ENCODE measurements at regions not wholly inside any gene's neighbourhood (a gene's known extent, or its start where the extent isn't known, plus 50 kb on each side); places are given as distances from the start of the nearest gene placed in this dataset.
A peak's percentile ranks its signal among the peaks of the same experiment; 100 is the strongest.

DNA sequence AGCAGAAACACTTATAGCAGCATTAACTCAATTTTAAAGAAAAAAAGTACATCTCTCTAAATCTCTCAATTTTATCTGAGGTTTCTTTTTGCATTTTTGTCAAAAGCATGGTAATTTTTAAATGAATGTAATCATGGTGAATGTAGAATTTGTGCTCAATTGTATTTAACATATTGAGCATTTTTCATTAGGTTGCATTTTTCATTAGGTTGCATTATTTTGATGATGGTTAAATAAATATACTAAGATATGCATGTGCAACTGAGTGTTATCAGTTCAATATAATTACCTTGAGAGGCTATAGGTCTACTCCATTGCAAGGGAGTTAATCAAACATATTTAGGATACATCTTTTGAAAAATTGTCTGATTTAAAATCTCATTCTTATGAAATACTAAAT, 355.1 kb upstream of the SPTLC3 start:
- DNase-seq: no peak

DNA sequence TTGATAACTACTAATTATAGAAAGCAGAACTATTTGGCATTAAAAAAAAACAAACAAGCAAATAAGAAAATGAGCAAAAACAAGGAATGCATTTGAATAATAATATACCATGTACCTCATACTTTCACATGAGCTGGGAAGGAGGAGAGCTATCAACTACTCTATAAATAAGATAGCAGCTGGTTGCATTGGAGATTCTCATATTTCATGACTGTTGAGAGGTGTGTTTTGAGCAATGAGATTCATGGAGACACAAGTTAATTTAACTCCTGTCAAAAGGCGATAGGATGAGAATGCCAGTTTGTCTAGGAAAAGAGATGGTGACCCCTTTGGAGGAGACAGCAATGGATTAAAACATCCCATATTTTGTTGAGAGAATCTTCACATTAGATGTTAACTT, 348.8 kb upstream of the SPTLC3 start:
- no peak for DNase-seq

DNA sequence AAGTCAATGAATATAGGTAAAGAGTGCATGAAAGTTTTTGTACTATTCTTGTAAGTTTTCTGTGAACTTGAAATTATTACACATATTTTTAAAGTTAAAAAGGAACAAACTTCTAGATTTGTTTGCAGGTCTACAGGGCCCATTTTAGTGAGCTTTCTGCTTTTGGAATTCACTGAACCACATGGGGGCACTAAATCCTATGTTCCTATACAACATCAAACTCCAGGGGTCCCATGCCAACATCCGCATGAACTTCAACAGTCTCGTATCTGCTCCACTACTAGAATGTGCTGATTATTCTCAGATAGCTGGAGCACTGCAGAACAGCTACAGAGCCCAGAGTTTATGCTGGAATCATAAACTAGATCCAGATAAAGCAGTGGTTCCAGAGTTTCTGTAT, 347.9 kb upstream of the SPTLC3 start:
- peak; percentile 47 for DNase-seq

DNA sequence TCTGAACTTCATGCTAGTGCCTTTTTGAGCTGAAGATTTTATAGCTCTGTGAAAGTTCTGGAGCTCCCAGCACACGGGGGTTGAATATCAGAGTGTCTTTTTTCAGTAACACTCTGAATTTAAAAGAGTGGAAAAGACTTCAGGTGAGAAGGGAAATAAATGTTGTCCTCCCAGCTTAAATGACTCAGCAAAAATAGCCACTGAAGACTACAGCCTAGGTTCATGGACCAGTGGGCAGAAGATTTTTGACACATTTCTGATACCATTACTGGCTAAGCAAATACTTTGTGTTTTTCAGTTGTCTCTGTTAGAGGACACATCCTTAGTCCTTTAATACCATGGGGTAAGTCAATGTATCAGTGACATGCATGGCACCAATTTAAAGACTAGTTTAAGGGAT, 338.5 kb upstream of the SPTLC3 start:
- no peak for DNase-seq

DNA sequence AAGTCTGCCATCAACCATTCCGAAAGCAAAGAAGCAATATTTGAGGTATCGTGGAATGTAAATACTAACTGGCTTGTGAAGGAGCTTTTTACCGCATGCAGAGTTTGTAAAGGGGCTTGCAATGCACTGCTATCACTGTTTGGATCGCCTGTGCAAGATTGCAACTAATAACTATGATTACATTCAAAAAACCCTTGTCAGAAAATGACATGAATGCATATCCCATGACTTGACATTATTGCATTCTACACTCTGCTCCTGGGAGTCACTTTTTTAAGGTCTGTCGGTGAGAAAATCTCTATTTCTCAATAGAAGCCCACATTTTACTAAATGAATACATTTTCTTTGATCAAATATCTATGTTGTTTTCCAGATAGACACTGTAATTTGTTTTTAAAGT, 335.4 kb upstream of the SPTLC3 start:
- no peak for DNase-seq

DNA sequence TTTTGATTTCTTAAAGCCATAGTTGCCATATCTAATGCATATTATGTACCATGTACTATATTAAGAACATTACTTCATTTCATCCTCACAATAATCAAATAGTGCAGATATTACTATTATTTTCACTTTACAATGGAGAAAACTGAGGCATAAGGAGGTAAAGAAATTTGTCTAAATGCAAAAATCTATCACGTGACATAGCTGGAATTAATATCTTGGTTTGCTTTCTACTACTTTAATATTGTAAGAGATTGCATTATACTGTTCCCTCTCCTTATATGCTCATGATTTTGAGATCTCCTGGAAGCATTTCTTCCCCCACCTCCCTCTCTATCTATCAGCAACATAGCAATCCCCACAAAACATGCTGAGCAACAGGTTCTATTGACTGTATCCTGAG, 330.8 kb upstream of the SPTLC3 start:
- DNase-seq: no peak

DNA sequence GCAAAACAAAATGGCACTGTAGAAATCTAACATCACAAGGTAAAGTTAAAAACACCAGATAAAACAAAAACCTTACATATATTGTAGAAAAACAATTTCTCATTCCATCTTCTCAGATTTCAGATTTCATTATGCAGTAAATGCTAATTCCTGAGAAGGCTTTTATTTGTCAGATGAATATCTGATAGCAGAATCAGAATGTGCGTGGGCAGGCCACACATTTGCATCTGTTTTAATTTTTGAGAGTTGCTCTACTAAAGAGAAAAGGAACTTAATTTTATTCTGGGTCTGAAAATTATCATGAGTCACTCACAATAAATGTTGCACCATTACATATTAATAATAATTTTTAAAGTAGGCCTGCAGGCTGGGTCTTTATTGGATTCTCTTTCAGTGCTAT, 329.3 kb upstream of the SPTLC3 start:
- no peak for DNase-seq

DNA sequence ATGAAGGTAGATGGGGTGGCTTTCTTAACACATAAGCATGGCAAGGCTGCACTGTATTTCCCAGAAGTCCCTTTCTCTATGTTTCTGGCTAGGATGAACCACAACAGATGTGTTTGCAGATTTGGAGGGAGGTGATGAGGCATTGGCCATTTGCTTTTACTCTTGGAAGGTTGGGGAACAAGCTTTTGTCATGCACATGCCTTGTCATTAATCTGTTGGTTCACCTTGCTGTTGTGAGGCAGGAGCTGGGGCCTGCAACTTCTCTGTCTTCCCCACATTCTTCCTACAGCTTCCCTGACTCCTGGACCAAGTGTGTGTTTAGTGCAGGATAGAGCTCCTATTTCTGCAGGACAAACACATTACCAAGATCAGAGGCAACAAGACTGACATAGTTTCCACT, 326.2 kb upstream of the SPTLC3 start:
- no peak for DNase-seq

DNA sequence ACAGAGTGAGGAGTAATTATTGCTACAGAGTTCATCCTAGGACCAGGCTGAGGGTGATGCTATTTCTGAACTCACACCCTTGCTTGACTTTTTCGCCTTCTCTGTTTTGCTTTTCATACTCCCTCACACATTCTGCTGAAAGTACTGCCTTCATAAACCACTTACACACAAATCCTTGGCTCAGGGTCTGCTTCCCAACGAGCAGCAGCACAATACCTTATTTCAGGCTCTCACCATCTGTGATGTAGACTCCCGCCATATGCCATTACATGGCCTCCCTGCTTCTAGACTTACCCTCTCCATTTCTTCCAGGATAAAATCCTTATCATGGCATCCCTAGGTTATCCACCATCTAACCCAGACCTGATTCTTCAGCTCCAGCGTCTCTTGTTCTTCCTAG, 321.3 kb upstream of the SPTLC3 start:
- DNase-seq: no peak

DNA sequence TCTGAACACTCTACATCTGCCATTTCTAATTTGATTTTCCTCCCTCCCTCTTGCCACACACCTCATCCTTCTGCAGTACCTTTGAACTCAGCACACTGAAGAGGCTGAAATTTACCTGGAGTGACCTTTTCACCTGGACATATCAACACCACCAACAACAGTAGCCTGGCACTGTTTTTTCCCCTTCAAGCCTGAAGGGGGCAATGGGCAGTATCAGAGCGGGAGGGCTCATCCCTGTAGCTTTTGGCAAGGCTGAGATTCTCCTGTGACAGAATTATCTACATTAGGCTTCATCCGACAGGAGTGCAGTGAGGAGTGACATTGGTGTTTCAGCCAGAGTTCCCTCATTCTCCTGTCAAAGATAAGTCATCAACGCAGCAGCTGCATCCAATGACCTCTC, 312.8 kb upstream of the SPTLC3 start:
- no peak for DNase-seq

DNA sequence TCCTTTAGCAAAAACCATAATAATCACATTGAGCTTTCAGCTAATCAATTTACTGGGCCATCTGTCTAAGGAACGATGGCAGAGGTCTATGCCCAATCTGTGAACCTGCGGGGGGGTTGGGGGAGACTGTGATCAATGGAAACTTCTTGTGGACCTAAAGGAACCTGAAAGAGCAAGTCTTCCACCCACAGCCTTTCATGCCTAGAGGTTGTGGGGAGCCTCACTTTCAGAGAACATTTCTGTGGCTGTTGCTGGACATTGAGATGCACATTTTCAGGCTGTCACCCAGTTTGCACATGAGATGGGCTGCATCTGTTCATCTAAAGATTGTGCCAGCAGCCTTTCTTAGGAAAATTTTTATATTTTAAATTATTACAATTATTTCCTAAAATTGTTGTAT, 310.0 kb upstream of the SPTLC3 start:
- no peak for DNase-seq

DNA sequence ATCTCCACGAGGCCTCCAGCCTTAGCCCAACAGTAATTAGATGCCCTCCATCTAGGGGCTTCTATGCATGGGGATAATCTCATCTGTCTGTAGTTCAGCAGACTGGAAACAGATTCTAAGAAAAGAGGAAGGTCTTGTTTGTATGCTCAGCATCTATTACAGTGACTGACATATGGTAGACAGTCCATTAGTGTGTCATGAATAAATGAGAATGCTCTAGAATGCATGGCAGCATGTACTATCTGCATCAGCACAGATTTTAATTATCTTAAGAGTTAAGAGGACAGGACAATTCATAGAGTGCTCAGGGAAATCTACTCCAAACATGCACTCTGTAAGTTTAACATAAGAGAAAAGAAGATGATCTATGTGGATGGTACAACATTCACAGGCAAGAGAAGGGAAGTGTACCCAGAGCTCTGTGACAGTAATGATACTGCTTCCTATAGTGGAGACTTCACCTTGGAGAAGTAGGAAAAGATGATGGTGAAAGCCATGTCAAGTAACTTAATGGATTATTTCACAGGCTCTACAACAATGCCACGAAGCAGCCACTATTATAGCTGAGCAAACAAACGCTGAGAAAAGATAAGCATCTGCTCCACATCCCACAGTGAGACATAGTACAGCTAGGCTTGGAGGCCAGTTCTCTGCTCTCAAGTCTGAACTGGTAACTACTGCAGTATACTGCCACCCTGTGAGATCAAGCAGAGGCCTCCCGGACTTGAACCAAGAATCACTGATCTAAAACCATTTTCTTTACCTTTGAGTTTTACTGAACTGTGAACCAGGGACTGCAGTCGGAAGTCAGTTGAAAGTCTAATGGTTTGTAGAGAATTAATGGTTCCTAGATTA, 309.2 kb upstream of the SPTLC3 start:
- DNase-seq: no peak

DNA sequence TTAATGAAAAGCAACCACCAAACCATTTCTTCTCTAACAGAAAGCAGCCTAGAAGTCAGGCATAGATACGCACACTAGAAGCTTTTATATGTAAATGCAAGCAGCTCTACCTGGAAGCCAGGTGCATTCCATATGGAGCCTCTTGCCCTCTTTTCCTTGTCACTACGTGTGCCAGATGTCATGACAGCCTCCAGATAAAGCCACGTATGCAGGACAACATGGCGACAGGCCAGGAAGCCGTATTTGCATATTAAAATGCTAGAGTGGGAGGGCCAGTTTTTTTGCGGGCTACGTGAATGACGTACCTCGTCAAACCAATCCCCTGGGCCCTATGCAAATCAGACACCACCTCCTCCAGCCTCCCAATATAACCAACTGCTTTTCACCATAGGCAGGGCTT, 308.1 kb upstream of the SPTLC3 start:
- DNase-seq: no peak

DNA sequence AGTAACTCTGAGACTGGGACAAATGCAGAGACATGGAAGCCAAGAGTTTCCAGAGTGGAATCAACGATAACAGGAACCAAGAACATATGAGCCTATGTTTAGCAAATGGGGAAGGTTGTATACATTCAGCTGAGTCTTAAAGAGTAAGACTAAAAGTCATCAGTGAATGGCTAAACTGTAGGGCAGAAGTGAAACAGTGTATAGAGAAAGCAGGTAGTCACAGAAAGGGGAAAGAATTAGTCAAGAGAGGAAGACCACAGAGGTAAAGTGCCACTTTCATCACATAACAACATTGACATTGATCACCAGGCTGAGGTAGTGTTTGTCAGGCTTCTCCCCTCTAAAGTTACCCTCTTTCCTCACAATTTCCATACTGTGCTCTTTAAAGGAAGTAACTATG, 306.5 kb upstream of the SPTLC3 start:
- DNase-seq: no peak

DNA sequence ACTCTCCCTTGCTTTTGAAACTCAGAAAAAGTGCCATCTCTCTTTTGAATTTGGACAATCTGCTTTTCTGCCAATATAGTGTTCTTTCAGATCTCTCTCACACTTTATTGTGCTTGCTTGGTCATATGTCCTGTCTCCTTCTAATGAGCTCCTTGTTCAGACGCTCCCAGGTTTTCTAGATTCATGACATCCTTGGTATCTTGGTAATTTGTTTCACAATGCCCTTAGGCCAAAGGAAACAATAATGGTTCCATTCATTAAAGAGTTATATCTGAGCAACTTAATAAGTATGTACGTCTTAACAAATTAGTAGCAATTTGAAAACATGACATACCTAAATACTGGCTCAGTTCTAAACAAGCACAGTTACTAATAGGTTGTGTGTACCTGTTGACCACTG, 293.4 kb upstream of the SPTLC3 start:
- DNase-seq: no peak

DNA sequence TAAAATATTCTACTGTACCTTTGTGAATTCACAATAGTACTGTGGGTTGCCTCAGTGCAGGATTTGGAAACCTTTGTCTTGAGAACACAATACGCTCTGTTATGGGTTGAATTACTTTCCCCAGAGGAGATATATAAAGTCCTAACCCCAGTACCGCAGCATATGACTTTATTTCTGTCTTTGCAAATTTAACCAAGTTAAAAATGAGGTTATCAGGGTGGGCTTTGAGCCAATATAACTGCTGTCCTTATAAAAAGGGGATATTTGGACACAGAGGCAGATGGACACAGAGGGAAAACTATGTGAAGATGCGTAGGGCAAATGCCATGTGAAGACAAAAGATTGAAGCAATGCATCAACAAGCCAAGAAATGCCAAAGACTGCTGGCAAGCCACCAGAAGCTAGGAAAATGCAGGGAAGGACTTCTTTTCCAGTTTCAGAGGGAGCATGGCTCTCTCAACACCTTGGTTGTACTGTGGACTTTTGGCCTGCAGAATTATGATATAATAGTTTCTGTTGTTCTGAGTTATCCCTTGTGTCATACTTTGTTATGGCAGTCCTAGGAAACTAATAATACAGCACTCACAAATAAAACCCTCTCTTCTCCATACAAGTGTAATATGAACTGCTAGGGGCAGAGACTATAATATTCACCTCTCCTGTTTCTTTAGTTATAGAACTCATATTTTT, 292.6 kb upstream of the SPTLC3 start:
- peak; percentile 35 for DNase-seq

DNA sequence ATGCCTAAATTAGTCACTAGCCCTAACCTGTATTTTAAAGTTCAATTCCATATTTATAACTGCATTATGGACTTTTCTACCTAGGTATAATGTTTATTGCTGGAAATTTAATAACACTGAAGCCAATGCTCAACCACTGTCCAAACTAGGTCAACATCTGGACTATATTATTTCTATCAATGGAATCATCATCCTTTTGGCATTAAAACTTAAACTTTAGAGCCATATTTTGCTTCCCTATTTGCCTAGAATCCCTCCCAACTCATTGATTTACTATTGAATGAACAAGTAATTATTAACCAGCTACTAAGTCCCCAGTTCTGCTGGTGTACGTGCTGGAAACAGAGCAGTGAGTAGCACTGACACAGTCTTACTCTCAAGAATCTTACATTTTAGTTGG, 291.7 kb upstream of the SPTLC3 start:
- DNase-seq: peak; percentile 27

DNA sequence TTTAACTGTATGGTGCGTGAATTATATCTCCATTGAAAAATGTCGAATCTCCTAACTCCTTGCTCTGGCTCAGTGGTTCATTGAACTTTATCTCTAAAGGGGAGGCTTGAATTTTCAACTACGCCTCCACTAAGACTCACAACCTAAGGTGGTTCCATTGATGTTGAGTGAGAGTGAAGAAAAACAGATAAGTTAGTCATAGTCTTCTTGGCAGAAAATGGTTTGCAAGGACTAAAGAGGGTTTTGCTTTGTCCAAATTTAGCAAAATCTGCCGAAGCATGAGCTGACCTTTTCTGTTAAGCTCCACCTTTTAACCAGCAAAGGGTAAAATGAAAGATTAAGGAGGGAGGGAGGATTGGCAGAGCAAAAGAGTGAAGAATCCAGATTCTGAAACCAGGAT, 290.2 kb upstream of the SPTLC3 start:
- no peak for DNase-seq

DNA sequence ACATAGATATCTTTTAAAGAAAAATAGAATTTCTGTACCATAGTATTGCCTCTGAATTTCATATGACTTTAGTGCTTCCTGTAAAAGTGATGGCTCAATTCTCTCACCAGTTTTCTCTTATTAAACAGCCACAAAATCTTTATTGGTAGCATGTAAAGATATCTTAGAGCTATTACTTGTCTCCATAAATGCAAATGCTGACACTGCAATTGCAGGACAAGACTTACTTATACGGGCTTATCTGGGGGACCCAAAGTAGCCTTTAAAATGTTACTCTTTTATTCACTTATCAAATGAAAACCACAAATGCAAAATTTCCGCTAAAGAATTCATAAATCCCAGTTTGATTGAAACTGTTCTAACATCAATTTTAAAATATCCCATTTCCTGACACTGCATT, 287.1 kb upstream of the SPTLC3 start:
- no peak for DNase-seq

DNA sequence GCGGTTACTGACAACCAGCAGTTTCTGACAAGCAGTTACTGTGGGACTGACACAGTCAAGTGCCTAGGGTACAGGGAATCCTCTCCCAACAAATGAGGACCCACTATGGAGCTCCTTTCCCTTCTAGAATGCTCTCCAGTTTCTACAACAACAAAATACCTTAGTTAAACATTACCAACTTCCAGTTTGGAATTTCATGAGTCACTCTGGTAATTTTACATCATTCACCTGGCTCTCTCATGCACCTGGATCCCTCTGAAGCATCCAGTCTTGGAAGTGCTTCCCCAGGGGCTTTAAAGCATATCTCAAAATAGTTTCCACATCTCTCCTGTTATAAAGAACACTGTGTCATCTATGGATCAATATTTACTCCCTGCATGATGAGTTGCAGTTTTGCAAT, 286.7 kb upstream of the SPTLC3 start:
- DNase-seq: no peak

DNA sequence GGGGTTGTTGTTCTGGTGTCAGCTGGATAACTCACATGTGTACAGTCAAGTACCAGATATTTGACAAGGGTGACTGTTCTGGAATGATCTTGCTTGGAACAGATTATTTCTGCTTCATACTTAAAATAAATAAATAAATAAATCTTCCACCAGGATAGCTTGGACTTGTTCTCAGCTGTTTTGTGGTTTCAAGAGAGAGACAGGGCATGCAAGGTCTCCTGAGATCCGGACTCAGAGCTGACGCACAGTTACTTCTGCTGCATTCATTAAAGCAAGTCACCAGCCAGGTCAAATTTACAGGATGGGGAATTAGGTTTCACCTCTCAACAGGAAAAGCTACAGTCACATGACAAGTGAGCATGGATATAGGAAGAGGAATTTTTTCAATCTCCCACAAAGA, 285.0 kb upstream of the SPTLC3 start:
- no peak for DNase-seq

DNA sequence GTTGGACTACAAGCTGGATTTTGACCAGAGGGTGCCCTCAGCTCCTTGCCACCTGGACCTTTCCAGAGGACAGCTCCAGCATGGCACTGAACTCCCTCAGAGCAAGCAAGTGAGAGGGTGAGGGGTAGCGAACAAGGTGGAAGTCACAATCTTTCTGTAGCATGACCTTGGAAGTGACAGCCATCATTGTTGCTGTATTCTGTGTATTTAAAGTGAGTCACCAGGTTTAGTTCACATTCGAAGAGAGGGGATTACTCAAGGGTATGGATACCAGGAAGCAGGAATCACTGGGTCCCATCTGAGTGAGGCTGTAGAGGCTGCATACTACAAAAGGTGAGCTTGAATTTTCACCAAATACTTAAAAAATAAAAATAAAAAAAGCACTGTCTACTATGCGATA, 280.0 kb upstream of the SPTLC3 start:
- no peak for DNase-seq

DNA sequence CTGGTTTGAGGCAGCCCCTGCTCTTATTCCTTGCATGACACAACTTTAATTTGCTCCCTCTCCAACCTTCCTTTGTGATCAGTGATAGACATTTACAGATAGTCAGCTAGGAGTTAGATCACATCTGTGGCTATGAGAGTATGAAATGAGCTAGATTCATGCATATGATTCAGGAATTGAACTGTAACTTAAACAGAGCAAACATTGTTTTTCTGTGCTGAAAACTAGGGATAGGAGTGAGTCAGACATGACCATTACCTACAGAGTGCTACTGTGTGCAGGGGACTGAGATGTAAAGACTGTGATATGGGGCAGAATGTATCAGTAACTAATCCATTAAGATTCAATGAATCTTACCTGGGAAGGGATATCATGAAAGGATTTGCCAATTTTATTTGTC, 279.4 kb upstream of the SPTLC3 start:
- no peak for DNase-seq

DNA sequence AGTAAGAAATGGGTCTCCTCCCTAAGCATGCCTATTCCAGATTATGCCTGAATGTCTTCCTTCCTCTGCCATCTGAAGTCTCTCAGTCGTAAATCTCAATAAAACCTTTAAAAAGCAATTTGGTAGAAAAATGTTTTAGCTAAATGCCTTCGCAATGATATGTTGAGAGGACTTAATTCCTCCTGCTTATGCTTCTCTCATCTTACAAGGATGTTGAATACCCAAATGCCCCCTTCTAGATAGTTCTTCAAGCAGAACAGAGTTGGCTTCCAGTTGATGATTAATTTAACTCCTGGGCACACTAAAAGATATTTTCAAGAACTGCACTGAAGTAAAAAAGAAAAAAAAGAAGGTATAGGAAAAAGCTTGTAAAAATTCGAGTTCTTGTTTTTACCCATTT, 275.0 kb upstream of the SPTLC3 start:
- DNase-seq: no peak
